ENCODE measurements at regions not wholly inside any gene's neighbourhood (a gene's known extent, or its start where the extent isn't known, plus 50 kb on each side); places are given as distances from the start of the nearest gene placed in this dataset.

DNA sequence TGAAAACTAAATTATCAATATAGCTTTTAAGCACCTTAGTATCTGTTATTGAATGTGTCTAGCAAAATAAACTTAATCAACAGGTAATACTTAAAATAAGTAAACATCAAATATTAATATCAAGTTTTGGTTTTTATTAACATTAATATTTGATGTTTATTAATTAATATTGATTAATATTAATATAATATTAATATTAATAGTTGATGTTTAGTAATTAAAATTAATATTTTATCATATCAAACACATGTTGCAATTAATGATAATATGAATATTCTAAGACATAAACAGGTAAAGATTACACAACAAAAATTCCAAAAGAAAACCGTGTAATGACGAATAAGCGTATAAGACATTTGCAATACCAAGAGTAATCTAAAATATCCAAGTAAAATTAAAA lies 222.8 kb upstream of the PRR20A start:
- no peak for DNase-seq (ENCODE audit: low read depth in 4 of 6, low spot score in 6 of 6)
- no peaks in the 10 kb centered on the region for H3K27me3 ChIP-seq (ENCODE audit: control insufficient read depth, insufficient read depth, low read length)

DNA sequence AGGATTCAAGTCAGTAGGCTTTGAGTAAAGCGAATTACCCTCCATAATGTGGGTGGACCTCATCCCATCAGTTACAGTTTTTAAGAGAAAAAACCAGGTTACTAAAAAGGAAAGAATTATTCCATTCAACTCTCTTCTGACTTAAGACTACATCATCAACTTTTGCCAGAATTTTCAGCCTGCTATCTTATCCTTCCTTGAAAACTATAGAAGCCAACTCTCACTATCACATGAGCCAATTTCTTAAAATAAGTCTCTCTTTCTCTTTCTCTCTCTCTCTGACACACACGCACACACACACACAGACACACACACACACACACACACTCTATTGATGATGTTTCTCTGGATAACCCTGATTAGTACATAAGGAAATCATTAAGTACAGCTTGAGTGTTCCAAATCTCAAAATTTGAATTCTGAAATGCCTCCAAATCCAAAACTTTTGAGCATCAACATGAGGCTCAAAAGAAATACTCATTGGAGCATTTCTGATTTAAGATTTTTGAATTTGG lies 217.0 kb upstream of the PRR20A start:
- WGBS (ENCODE audit: insufficient coverage): no CpG with 5 or more reads among the region's 2 CpGs
- peak in 1 of 6 donors; percentile 51 for DNase-seq (ENCODE audit: low read depth in 4 of 6, low spot score in 6 of 6)
- H3K27me3 ChIP-seq (ENCODE audit: control insufficient read depth, insufficient read depth, low read length): no peaks in the 10 kb centered on the region
- no peak overlapping the region for H3K27ac ChIP-seq (ENCODE audit: low read depth, low read length)
- no peaks in the 10 kb centered on the region for H3K9me3 ChIP-seq (ENCODE audit: control insufficient read depth, insufficient read depth, low read length)
- no peak overlapping the region for H3K4me3 ChIP-seq (ENCODE audit: low read depth, low read length)
- H3K4me1 ChIP-seq (ENCODE audit: control insufficient read depth, insufficient read depth, low read length): no peaks in the 10 kb centered on the region
- H3K36me3 ChIP-seq (ENCODE audit: control insufficient read depth, insufficient read depth, low read length): no peaks in the 10 kb centered on the region

More for the DNA sequence above, 222.8 kb upstream of the PRR20A start:
- H3K4me1 ChIP-seq (ENCODE audit: control insufficient read depth, insufficient read depth, low read length): no peaks in the 10 kb centered on the region
- H3K27ac ChIP-seq (ENCODE audit: low read depth, low read length): no peak overlapping the region
- H3K36me3 ChIP-seq (ENCODE audit: control insufficient read depth, insufficient read depth, low read length): no peaks in the 10 kb centered on the region
- no CpG with 5 or more reads among the region's 3 CpGs for WGBS (ENCODE audit: insufficient coverage)
- H3K4me3 ChIP-seq (ENCODE audit: low read depth, low read length): no peak overlapping the region
- no peaks in the 10 kb centered on the region for H3K9me3 ChIP-seq (ENCODE audit: control insufficient read depth, insufficient read depth, low read length)

DNA sequence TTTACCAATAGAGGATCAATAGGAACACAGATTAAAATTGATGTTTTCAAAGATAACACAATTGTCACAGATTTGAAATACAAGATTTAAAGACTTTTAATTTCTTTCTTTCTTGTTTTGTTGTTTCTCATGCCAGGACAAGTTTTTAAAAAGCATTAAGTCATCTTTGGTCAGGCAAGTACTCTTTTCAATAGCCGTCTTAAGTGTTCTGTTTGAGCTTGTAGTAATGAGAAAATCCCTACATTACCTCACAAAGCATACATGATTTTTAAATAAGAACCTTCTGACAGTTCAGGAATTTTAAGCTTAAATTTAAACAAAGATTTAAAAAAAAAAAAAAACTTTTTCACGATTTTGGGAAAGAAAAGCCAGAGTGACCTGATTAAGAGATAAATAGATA lies 216.3 kb upstream of the PRR20A start:
- WGBS (ENCODE audit: insufficient coverage): no CpG with 5 or more reads among the region's 2 CpGs
- H3K27me3 ChIP-seq (ENCODE audit: control insufficient read depth, insufficient read depth, low read length): no peaks in the 10 kb centered on the region

DNA sequence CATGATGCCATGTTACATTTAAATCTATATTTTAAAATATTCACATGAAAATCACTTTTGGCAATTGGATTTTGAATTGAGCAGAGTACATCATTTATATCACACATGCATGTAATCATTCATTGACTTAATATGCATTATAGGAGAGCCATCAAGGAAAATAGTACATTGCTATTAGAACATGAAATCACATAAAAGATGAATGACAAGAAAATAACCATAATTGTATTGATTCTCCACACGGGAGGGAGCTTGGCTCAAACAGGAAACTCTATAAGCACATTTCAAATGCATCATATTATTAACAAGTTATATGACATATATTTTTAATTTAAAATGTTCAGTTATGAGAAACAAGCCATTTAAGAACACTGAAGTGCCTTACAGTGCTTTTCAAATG lies 208.6 kb upstream of the PRR20A start:
- Histone ChIP-seq H3K27ac (ENCODE audit: low read depth, low read length) (no peak overlapping the region), H3K9me3 (ENCODE audit: control insufficient read depth, insufficient read depth, low read length) (no peaks in the 10 kb centered on the region), H3K36me3 (ENCODE audit: control insufficient read depth, insufficient read depth, low read length) (no peaks in the 10 kb centered on the region), H3K4me3 (ENCODE audit: low read depth, low read length) (no peak overlapping the region), H3K27me3 (ENCODE audit: control insufficient read depth, insufficient read depth, low read length) (no peaks in the 10 kb centered on the region), H3K4me1 (ENCODE audit: control insufficient read depth, insufficient read depth, low read length) (no peaks in the 10 kb centered on the region)
- DNase-seq (ENCODE audit: low read depth in 4 of 6, low spot score in 6 of 6): no peak
- WGBS (ENCODE audit: insufficient coverage): no CpG with 5 or more reads among the region's 1 CpG

More for the DNA sequence above, 216.3 kb upstream of the PRR20A start:
- no peak for DNase-seq (ENCODE audit: low read depth in 4 of 6, low spot score in 6 of 6)
- H3K9me3 ChIP-seq (ENCODE audit: control insufficient read depth, insufficient read depth, low read length): no peaks in the 10 kb centered on the region
- H3K36me3 ChIP-seq (ENCODE audit: control insufficient read depth, insufficient read depth, low read length): no peaks in the 10 kb centered on the region
- no peak overlapping the region for H3K4me3 ChIP-seq (ENCODE audit: low read depth, low read length)
- H3K27ac ChIP-seq (ENCODE audit: low read depth, low read length): no peak overlapping the region
- no peaks in the 10 kb centered on the region for H3K4me1 ChIP-seq (ENCODE audit: control insufficient read depth, insufficient read depth, low read length)

DNA sequence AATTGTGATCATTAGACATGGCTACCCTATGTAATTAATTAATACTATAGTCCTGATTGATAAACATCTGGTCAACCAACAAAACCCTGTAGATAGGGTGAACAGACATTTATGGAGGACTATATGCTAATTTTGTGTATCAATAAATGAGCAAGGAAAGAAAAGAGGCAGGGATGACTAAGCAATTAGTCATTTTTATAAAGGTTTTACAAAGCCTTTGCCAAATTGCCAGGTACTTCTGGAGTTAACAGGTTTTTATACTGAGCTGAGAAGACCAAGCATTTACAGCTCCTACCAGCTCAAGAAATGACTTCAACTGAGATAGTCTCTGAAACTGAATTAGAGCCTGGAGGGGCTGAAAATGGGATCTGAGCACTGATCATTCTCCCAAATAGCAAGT lies 186.8 kb upstream of the PRR20A start:
- H3K4me3 ChIP-seq (ENCODE audit: low read depth, low read length): no peak overlapping the region
- DNase-seq (ENCODE audit: low read depth in 4 of 6, low spot score in 6 of 6): no peak
- no peaks in the 10 kb centered on the region for H3K36me3 ChIP-seq (ENCODE audit: control insufficient read depth, insufficient read depth, low read length)
- no peaks in the 10 kb centered on the region for H3K27me3 ChIP-seq (ENCODE audit: control insufficient read depth, insufficient read depth, low read length)
- H3K4me1 ChIP-seq (ENCODE audit: control insufficient read depth, insufficient read depth, low read length): no peaks in the 10 kb centered on the region
- no peak overlapping the region for H3K27ac ChIP-seq (ENCODE audit: low read depth, low read length)
- H3K9me3 ChIP-seq (ENCODE audit: control insufficient read depth, insufficient read depth, low read length): no peaks in the 10 kb centered on the region

DNA sequence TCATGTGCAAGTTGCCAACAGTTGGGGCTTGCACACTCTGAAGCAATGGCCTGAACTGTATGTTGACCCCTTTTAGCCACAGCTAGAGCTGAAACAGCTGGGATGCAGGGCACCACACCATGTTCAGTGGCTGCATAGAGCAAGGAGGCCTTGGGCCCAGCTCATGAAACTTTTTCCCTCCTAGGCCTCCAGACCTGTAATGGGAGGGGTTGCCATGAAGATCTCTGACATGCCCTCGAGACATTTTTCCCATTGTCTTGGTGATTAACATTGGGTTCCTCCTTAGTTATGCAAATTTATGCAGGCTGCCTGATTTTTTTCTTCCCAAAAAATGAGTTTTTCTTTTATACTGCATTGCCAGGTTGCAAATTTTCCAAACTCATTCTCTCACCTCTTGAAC lies 165.1 kb upstream of the PRR20A start:
- no peaks in the 10 kb centered on the region for H3K9me3 ChIP-seq (ENCODE audit: control insufficient read depth, insufficient read depth, low read length)
- no CpG with 5 or more reads among the region's 1 CpG for WGBS (ENCODE audit: insufficient coverage)

DNA sequence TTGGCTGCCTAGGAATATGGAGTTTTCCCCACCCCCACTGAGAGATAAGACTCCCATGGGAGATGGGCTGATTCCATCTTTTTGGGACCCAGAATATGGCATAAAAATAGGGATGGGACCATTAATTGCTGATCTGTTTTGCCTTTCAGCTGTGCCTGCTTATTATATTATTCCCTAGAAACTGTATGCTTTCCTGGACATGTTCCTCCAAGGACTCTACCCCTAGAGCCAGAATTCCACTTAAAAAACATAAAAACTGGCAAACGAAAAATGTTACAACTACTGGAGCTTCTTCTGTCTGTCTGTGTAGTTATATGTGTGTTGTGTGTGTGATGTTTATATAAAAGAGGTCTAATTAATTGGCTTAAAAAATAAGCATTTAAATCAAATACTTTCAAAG lies 159.9 kb upstream of the PRR20A start:
- Histone ChIP-seq H3K4me3 (ENCODE audit: low read depth, low read length) (no peak overlapping the region), H3K9me3 (ENCODE audit: control insufficient read depth, insufficient read depth, low read length) (no peaks in the 10 kb centered on the region), H3K27me3 (ENCODE audit: control insufficient read depth, insufficient read depth, low read length) (no peaks in the 10 kb centered on the region), H3K27ac (ENCODE audit: low read depth, low read length) (no peak overlapping the region), H3K36me3 (ENCODE audit: control insufficient read depth, insufficient read depth, low read length) (no peaks in the 10 kb centered on the region), H3K4me1 (ENCODE audit: control insufficient read depth, insufficient read depth, low read length) (no peaks in the 10 kb centered on the region)
- no CpG with 5 or more reads among the region's 1 CpG for WGBS (ENCODE audit: insufficient coverage)
- no peak for DNase-seq (ENCODE audit: low read depth in 4 of 6, low spot score in 6 of 6)

More for the DNA sequence above, 165.1 kb upstream of the PRR20A start:
- Histone ChIP-seq H3K36me3 (ENCODE audit: control insufficient read depth, insufficient read depth, low read length) (no peaks in the 10 kb centered on the region), H3K27me3 (ENCODE audit: control insufficient read depth, insufficient read depth, low read length) (no peaks in the 10 kb centered on the region), H3K4me1 (ENCODE audit: control insufficient read depth, insufficient read depth, low read length) (no peaks in the 10 kb centered on the region), H3K27ac (ENCODE audit: low read depth, low read length) (no peak overlapping the region), H3K4me3 (ENCODE audit: low read depth, low read length) (no peak overlapping the region)
- no peak for DNase-seq (ENCODE audit: low read depth in 4 of 6, low spot score in 6 of 6)

DNA sequence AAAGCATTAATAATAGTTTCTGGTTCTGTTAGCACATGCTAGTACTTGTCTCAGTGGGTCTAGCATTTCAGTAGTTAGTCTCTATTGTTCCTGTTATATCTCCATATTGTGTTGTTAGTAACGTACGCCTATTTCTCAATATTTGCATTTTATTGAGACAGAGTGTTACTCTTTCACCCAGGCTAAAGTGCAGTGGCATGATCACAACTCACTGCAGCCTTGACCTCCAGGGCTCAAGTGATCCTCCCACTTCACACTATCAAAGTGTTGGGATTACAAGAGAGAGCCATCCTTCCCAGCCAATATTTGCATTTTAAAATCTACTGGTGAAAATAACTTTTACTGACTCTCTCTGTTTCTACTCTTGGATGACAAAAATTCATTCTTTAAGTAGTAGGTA lies 154.6 kb upstream of the PRR20A start:
- Histone ChIP-seq H3K9me3 (ENCODE audit: control insufficient read depth, insufficient read depth, low read length) (no peaks in the 10 kb centered on the region), H3K27me3 (ENCODE audit: control insufficient read depth, insufficient read depth, low read length) (no peaks in the 10 kb centered on the region), H3K4me1 (ENCODE audit: control insufficient read depth, insufficient read depth, low read length) (no peaks in the 10 kb centered on the region), H3K36me3 (ENCODE audit: control insufficient read depth, insufficient read depth, low read length) (no peaks in the 10 kb centered on the region), H3K4me3 (ENCODE audit: low read depth, low read length) (no peak overlapping the region), H3K27ac (ENCODE audit: low read depth, low read length) (no peak overlapping the region)
- no CpG with 5 or more reads among the region's 2 CpGs for WGBS (ENCODE audit: insufficient coverage)
- DNase-seq (ENCODE audit: low read depth in 4 of 6, low spot score in 6 of 6): no peak

DNA sequence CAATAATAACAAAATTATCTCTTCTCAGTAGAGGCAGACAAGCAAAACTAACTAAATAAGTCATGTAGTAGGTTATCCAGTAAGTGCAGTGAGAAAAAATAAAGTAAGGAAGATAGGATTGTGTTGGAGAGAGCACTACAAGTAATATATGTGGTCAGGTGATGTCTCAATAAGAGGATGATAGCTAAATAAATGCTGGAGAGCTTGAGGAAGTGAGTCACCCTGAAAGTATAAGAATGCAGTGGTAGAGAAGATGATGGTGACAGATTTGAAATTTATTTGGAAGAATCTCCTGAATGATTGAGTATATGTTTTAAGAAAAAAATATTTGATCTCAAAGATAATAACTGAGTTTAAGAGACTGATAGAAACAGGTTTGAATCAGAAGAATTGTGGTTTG lies 152.2 kb upstream of the PRR20A start:
- DNase-seq (ENCODE audit: low read depth in 4 of 6, low spot score in 6 of 6): no peak
- Histone ChIP-seq H3K36me3 (ENCODE audit: control insufficient read depth, insufficient read depth, low read length) (no peaks in the 10 kb centered on the region), H3K9me3 (ENCODE audit: control insufficient read depth, insufficient read depth, low read length) (no peaks in the 10 kb centered on the region), H3K4me3 (ENCODE audit: low read depth, low read length) (no peak overlapping the region), H3K27me3 (ENCODE audit: control insufficient read depth, insufficient read depth, low read length) (no peaks in the 10 kb centered on the region), H3K27ac (ENCODE audit: low read depth, low read length) (no peak overlapping the region), H3K4me1 (ENCODE audit: control insufficient read depth, insufficient read depth, low read length) (no peaks in the 10 kb centered on the region)

DNA sequence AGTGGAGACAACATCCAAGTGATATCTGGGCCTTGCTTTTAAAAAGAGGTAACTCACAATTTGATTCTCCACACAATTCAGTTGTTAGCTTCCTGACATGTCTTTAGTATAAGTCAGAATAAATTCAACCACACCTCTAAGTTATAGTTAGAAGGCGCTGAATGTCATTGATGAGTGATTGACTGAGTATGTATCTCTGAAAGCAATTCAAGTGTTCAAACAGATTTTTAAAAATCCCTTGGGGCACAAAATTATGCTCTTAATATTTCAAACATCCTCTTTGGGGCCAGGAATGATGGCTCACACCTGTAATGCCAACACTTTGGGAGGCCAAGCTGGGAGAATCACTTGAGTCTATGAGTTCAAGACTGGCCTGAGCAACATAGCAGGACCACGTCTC lies 137.0 kb upstream of the PRR20A start:
- Histone ChIP-seq H3K4me1 (ENCODE audit: control insufficient read depth, insufficient read depth, low read length) (no peaks in the 10 kb centered on the region), H3K27ac (ENCODE audit: low read depth, low read length) (no peak overlapping the region), H3K36me3 (ENCODE audit: control insufficient read depth, insufficient read depth, low read length) (no peaks in the 10 kb centered on the region), H3K9me3 (ENCODE audit: control insufficient read depth, insufficient read depth, low read length) (no peaks in the 10 kb centered on the region), H3K27me3 (ENCODE audit: control insufficient read depth, insufficient read depth, low read length) (no peaks in the 10 kb centered on the region), H3K4me3 (ENCODE audit: low read depth, low read length) (no peak overlapping the region)
- WGBS (ENCODE audit: insufficient coverage): no CpG with 5 or more reads among the region's 2 CpGs
- no peak for DNase-seq (ENCODE audit: low read depth in 4 of 6, low spot score in 6 of 6)
